ENCODE measurements at regions not wholly inside any gene's neighbourhood (a gene's known extent, or its start where the extent isn't known, plus 50 kb on each side); places are given as distances from the start of the nearest gene placed in this dataset.

- H3K4me3 ChIP-seq (ENCODE audit: low read depth, low read length) = no peak overlapping the region
- DNase-seq (ENCODE audit: low read depth) = no peak
- TF ChIP-seq MAX (IDR thresholded peaks at IDR 0.05; ENCODE audit: low read depth, low read length) (no peak), CTCF (IDR thresholded peaks at IDR 0.05; ENCODE audit: low read depth, low read length) (no peak), MYC (IDR thresholded peaks at IDR 0.05; ENCODE audit: low read depth, low read length) (no peak), POLR2A (IDR thresholded peaks at IDR 0.05; ENCODE audit: extremely low read depth, insufficient read length) (no peak)
These were observed 613.9 kb downstream of the TBC1D4 start for GRCh38 chr13:74868049-74868448.

- no peak for DNase-seq (ENCODE audit: low read depth)
- no peak overlapping the region for H3K4me3 ChIP-seq (ENCODE audit: low read depth, low read length)
- no peak for TF ChIP-seq MAX (IDR thresholded peaks at IDR 0.05; ENCODE audit: low read depth, low read length)
- TF ChIP-seq POLR2A (IDR thresholded peaks at IDR 0.05; ENCODE audit: extremely low read depth, insufficient read length) = no peak
- TF ChIP-seq CTCF (IDR thresholded peaks at IDR 0.05; ENCODE audit: low read depth, low read length) = no peak
- no peak for TF ChIP-seq MYC (IDR thresholded peaks at IDR 0.05; ENCODE audit: low read depth, low read length)
These were observed 614.5 kb downstream of the TBC1D4 start for GRCh38 chr13:74867460-74867859.

GRCh38 chr13:74866101-74866500 lies 615.9 kb downstream of the TBC1D4 start:
- H3K4me3 ChIP-seq (ENCODE audit: low read depth, low read length) = no peak overlapping the region
- TF ChIP-seq MYC (IDR thresholded peaks at IDR 0.05; ENCODE audit: low read depth, low read length) (no peak), MAX (IDR thresholded peaks at IDR 0.05; ENCODE audit: low read depth, low read length) (no peak), CTCF (IDR thresholded peaks at IDR 0.05; ENCODE audit: low read depth, low read length) (no peak), POLR2A (IDR thresholded peaks at IDR 0.05; ENCODE audit: extremely low read depth, insufficient read length) (no peak)

GRCh38 chr13:74865656-74866055 lies 616.3 kb downstream of the TBC1D4 start:
- TF ChIP-seq CTCF (IDR thresholded peaks at IDR 0.05; ENCODE audit: low read depth, low read length) (no peak), MAX (IDR thresholded peaks at IDR 0.05; ENCODE audit: low read depth, low read length) (no peak), MYC (IDR thresholded peaks at IDR 0.05; ENCODE audit: low read depth, low read length) (no peak), POLR2A (IDR thresholded peaks at IDR 0.05; ENCODE audit: extremely low read depth, insufficient read length) (no peak)

More at GRCh38 chr13:74866101-74866500, 615.9 kb downstream of the TBC1D4 start:
- no peak for DNase-seq (ENCODE audit: low read depth)

GRCh38 chr13:74860789-74861188 lies 621.2 kb downstream of the TBC1D4 start:
- H3K4me3 ChIP-seq (ENCODE audit: low read depth, low read length) = no peak overlapping the region
- TF ChIP-seq MYC (IDR thresholded peaks at IDR 0.05; ENCODE audit: low read depth, low read length) (no peak), CTCF (IDR thresholded peaks at IDR 0.05; ENCODE audit: low read depth, low read length) (no peak), POLR2A (IDR thresholded peaks at IDR 0.05; ENCODE audit: extremely low read depth, insufficient read length) (no peak), MAX (IDR thresholded peaks at IDR 0.05; ENCODE audit: low read depth, low read length) (no peak)
- DNase-seq (ENCODE audit: low read depth) = no peak

More at GRCh38 chr13:74865656-74866055, 616.3 kb downstream of the TBC1D4 start:
- H3K4me3 ChIP-seq (ENCODE audit: low read depth, low read length) = no peak overlapping the region
- no peak for DNase-seq (ENCODE audit: low read depth)

GRCh38 chr13:74850893-74851292 lies 631.1 kb downstream of the TBC1D4 start:
- no peak overlapping the region for H3K4me3 ChIP-seq (ENCODE audit: low read depth, low read length)
- DNase-seq (ENCODE audit: low read depth) = no peak
- TF ChIP-seq CTCF (IDR thresholded peaks at IDR 0.05; ENCODE audit: low read depth, low read length) (no peak), MAX (IDR thresholded peaks at IDR 0.05; ENCODE audit: low read depth, low read length) (no peak), MYC (IDR thresholded peaks at IDR 0.05; ENCODE audit: low read depth, low read length) (no peak), POLR2A (IDR thresholded peaks at IDR 0.05; ENCODE audit: extremely low read depth, insufficient read length) (no peak)

All from NB4 (cell line).